NCI-H2029 (cell line): ENCODE measurements at regions not wholly inside any gene's neighbourhood (a gene's known extent, or its start where the extent isn't known, plus 50 kb on each side); places are given as distances from the start of the nearest gene placed in this dataset.
"Not testable (repeated sequence)": the region's sequence is repeated elsewhere in the genome, so short reads cannot be mapped to it uniquely, and the experiment has no call there.

ENCODE experiments used
- DNase-seq: peaks from one replicate; lab custom pipeline; 2025; lab: John Stamatoyannopoulos, UW

DNA sequence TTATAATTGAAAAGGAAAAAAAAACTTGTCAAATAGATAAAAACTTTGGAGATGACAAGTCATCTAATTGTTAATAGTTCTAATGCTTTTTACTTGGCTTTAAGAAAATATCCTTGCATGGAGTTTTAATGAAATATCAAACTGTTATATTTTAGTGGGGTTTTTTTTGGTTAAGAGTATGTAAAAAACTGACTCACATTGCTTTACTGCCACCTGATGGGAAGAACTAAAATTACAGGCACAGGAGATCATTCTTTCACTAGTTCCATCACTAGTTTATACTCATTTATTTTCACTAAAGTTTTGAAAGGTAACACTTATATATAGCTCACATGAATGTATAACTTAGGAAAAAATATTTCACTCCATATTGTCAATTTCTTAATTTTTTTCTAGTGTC is 309.1 kb downstream of the LMBRD1 start:
- no peak for DNase-seq

GRCh38 chr6:69466979-69467570 is 329.7 kb downstream of the LMBRD1 start:
- DNase-seq: no peak

- no peak for DNase-seq
These were observed 330.9 kb downstream of the LMBRD1 start for GRCh38 chr6:69465866-69466265.

DNA sequence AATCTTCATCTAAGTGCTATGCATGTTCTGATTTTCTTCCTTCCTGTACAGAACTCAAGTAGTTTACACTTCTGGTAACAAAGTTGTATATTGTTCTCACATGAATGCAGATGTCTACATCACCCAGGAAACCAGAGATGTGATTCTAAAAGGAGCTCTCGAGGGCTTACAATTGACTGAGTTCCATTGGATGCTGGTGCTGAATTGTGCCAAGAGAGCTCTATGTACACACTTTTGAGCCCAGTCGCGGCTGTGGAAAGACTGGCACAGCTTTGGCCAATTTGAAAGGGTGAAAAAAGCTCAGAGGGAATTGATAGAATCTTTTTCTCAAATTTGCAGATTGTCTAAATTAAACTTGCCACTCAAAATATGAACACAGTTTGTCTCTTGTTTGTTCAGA is 340.7 kb downstream of the LMBRD1 start:
- DNase-seq: peak; percentile 52

- not testable (repeated sequence) for DNase-seq
These were observed 342.2 kb downstream of the LMBRD1 start for GRCh38 chr6:69454619-69455018.

DNA sequence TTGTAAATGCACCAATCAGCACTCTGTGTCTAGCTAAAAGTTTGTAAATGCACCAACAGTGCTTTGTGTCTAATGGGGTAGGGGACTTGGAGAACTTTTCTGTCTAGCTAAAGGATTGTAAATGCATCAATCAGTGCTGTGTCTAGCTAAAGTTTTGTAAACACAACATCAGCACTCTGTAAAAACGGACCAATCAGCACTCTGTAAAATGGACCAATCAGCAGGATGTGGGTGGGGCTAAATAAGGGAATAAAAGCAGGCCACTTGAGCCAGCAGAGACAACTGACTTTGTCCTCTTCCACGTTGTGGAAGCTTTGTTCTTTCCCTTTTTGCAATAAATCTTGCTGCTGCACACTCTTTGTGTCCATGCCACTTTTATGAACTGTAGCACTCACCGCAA is 346.3 kb downstream of the LMBRD1 start:
- not testable (repeated sequence) for DNase-seq

DNA sequence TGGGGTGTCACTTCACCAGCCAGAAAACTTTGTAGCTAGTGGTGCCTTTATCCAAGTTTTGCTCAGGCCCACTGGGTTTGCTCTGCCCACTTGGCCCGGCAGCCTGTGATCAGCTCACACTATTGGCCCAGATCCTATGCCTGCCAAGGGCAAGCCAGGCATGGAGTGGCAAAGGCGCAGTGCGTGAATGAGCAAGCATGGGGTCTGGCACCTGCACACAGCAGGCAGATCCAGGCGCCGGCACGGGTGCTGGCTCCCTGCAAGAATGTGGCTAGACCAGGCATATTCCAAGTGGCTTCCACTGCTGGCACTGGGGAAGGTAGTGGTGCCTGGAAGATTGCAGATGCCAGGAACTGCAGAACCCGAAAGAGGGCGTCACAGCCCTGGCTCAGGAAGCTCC is 346.9 kb downstream of the LMBRD1 start:
- DNase-seq: no peak
